COLO829 (cell line): ENCODE measurements at regions not wholly inside any gene's neighbourhood (a gene's known extent, or its start where the extent isn't known, plus 50 kb on each side); places are given as distances from the start of the nearest gene placed in this dataset.

Experiments used
- DNase-seq: peaks from one replicate; pipeline ENCODE4 v3.0.0; 2012; ENCODE audit warnings: low spot score

DNA sequence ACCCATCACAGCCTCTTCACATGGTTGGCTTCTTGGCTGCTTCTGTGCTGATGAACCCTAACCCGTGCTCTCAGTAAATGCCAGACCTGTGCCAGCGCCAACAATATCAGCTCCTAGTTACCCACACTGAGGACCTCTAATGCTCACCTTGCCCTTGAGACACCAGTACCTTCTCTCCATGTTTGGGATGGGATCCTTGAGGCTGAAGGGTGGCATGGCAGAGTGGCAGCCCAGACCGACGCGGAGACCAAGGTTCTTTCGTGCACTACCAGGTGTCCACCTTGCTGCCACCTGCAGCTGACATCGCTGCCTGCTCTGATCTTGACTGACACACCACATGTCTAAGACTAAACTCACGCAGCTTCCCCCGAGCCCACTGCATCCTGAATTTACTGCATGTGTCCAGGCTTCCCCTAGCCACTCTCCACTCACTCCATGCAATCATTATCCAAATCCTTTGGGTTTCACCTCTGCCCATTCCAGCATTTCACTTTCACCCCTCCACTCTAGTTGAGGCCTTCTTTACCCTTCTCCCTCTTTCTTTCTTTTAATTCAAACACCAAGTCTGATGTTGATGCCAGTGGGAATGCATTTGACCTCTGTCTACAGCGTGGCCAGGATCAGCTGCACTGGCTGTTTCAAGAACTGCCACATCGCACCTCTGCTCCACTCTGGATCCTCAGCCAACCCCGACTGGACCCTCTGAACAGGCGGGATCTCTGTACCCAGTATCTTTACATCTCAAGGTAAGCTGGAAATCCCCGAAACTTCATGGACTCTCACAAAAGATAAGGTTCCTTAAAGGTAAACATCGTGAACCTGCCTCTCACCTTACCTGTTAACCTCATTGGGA, 294.9 kb downstream of the GLRX3 start:
- no peak for DNase-seq

DNA sequence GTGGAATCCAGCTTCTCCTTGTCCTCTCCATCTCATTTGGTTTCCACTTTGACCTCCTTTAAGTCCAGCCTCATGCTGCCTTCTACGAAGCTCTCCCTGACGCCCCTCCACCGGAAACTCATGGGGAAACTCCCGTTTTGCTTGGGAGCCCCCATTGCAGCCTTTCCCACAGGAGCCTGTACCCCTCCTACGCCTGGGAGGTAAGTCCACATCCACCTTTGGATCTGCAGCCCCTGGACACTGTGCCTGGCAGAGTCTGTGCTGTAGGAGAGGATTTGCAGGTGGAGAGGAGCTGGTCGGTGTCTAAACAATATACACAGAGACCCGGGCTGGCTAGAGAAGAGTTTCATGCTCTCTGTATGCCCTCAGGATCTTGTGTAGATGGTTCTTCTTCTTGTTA, 296.1 kb downstream of the GLRX3 start:
- DNase-seq = no peak

DNA sequence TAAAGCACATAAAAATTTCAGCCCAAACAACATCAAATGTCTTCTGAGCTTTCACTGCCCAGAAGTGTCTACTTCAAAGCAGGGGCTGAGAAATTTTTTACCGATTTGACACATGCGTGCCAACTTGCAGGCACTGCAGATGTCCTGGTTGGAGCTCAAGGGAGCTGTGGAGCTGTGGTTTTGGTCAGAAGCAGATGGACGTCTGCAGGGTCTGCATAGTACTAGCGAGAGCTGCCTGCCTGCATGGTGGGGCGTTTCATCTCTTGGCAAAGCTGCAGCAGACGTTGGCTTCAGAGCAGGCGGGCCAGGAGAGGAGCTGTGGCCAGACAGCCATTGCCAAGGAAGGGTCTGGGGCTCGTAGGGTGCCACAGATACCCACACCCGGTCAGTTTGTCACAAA, 296.7 kb downstream of the GLRX3 start:
- no peak for DNase-seq

DNA sequence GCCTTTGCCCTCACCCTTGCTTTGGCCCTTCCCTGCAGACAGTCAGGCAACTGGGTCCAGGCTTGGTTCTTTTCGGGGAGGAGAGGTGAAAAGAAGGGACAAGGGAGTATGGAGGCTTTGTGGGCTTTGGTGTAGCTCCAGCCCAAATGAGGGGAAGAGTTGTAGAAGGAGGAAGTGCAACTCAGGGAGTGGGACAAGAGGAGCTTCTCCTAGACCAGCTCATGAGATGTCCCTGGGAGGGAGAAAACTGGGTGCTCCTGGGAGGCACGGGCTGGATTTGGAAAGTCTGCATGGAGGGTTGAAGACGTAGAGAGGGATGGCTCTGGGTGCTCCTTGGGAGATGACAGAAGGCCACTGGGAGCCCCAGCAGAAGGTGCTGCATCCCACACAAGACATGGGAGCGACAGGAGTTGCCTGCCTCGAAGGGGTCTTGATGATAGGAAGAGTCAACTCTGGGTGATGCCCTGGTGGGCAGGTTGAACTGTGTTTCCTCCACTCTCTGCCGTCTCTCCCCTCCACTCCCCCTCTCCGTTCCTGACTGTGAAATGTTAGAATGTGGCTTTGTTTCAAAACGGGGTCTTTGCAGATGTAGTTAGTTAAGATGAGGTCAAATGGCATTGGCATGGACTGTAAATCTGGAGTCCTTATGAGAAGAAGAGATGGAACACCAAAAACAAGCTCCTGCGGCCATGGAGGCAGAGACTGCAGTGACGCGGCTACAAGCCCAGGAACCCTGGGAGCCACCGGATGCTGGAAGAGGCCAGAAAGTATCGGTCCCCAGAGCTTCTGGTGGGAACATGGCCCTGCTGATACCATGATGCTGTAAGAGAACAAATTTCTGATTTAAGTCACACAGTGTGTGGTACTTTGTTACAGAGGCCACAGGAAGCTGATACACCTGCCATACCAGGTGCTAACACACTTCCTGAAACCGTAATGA, 298.5 kb downstream of the GLRX3 start:
- DNase-seq = no peak

DNA sequence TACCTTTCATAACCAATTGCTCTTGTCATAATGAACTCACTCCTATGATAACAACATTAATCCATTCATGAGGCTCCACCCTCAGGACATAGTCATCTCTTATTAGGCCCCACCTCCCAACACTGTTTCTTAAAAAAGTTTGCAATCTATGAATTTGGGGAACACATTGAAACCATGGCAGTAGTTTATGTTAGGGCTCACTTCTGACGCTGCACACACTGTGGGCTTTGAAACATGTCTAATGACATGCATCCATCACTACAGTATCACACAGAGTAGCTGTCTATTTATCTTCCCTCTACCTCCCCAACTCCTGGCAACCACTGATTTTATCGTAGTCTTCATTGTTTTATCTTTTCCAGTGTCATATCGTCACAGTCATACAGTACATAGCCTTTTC, 299.8 kb downstream of the GLRX3 start:
- DNase-seq = no peak

DNA sequence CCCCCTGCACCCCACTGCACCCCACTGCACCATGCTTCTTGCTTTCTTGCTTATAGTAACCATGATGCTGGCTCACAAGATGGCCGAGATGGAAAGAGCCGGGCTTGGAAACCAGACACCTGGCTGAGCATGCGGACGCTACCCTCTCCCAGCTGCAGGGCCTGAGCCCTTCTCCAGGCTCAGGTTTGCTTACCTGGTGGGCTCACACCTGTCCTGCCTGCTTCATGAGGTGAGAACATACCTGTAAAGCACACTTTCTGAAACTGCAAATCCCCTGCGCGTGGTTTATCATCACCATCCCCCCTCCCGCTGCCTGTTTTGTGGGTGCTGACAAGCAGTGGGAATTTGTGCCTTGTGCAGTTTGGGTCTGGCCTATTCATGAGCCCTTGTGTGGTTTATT, 302.7 kb downstream of the GLRX3 start:
- no peak for DNase-seq

DNA sequence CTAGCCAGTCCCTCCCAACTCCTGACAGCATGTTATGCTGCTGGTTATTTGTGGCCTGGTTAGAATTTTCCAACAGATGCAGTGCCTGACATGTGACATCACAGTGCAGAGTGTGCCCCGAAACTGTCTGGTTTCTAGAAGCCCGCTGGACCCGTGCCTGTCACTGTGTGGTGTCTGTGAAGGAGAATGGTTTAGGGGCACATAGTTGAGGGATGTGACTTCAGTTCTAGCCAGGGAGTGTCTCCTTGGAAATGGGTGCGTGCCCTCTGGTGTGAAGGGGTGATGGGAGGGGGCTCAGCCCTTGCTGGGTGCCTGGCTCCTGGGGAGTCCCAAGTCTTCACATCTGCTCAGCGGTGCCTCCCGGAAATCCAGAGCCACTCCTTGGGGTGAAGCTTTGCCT, 303.6 kb downstream of the GLRX3 start:
- no peak for DNase-seq

DNA sequence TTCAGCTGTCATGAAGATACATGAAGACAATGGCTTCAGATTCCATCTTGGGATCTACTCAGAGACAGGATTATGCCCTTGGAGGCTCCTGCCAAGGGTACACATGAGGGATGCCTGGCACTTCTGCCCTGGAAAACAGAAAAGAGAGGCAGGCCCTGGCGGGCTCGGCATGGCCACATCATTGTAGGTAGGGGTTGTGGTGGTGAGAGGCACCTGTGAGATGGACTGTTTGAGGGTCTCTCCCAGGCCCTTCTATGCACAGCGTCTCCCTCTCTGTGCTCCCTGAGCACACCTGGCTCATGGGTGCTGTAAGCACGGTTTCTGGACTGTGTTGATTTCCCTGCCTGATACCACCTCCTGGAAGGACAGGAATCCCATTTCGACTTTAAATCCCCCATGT, 304.3 kb downstream of the GLRX3 start:
- no peak for DNase-seq

DNA sequence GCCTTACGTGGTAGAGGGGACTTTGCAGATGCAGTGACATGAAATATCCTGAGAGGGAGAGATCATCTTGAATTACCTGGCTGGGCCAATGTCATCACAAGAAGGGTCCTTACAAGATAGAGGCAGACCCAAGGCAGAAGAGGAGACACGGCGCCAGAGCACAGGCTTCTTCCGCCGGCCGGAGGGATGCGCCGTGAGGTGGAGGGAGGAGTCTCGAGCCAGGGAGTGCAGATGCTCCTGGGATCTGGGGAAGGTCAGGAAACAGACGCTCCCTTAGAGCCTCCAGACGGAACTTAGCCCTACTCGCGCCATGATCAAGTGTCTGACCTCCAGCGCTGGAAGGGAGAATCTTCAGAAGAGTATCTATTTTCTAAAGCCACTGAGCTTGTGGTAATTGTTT, 304.8 kb downstream of the GLRX3 start:
- DNase-seq = no peak

DNA sequence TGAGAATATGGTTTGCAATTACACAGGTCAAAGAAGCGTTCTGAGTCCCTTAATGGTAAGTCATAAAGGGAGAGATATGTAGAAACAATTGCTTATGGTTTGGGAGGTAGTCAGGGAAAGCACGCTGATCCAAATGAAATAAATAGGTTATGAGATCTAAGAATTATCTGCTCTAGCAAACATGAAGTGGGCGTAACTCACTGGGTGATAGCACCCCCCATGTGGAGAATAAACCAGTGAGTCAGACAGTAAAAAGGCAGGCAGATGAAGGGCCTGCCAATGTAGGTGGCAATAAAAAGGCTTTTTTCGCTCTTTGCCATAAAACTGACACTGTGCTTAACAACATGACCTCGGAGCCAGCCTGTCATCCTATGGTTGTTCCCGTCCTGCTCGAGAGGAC, 306.9 kb downstream of the GLRX3 start:
- no peak for DNase-seq

DNA sequence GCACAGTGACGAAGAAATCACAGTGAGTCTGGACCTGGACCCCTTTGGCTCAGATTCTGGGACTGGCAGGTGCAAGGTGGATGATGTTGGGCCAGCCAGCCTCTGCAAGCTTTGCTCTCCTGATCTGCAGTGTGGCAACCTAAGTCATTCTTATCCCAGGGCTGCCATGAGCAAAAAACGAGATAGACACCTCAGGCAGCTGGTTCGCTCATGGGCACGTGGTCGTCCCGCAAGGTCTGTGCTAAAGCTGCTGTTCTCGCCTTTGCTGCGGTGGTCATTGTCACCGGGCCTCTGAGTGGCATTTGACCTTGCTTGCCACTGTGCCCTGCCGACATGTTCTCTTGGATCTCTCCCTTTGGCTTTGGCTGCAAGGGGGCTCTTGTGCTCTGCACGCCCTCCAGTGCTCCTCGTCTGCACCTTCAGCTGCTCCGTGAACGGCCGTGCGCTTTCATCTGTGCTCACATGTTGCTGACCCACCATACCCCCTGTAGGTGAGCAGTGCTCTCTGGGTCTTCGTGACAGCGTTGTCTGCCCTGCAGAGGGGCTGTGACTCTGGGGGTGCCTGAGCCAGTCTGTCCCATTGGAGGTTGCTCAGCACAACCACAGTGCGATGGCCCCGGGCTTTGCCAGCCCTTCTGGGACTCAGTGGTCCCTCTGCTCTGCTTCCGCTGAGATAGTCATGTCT, 317.0 kb downstream of the GLRX3 start:
- DNase-seq = no peak

DNA sequence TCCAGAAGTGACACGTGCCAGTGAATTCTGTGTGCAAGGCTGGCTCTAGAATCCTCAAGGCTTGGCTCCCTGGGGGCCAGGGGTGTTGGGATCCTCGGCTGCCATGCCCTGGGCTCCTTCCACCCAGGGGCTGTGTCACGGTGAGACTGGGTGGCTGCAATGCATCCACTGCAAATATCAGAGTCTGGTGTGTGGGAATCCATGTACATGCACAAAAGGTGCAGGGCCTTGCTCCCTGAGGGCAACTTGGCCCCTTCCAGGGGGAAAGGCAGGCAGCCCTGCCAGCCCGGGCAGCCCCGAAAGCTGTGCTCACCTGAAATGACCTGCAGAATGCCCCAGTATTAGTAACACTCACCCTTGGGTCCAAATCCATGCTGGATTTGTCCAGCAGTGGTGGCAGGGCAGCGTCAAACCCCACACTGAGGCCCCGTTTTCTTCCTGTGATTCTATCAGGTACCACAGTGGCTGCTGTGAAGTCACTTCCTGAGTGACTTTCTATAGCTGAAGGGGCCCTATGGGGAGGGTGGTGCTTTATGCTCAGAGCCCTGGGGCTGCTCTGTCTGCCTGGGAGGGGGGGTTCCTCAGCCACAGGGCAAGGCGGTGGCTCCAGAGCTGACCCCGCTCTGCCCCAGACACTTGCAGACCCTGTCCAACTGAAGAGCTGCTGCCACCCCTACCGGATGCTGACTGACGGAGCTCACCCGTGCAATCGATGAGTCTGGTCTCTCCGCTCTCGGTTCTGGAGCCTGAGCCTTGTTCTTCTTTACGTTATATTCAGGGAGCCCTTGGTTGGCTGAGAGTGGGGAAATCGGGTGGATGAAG, 317.7 kb downstream of the GLRX3 start:
- DNase-seq = no peak

DNA sequence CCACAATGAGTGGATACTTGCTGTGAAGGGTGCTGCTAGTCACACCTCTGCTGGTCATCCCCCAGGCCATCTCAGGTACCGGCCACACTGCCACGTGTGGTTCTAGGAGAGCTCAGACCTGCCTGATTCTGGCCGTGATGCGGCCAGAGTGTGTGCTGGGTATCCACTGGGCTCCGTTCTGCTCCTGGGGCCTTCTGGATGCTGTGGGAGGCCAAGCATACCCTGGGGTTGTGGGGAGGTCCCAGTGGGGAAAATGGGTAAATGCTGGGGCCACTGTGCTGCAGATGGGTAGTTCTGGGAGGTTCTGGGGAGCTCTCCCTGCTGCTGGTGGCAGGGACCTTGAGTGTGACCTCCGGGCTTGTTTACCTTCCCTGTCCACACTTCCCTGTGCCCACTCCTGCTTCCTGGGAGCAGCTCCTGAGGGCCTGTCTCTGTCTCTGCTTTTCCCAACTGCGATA, 318.4 kb downstream of the GLRX3 start:
- no peak for DNase-seq

DNA sequence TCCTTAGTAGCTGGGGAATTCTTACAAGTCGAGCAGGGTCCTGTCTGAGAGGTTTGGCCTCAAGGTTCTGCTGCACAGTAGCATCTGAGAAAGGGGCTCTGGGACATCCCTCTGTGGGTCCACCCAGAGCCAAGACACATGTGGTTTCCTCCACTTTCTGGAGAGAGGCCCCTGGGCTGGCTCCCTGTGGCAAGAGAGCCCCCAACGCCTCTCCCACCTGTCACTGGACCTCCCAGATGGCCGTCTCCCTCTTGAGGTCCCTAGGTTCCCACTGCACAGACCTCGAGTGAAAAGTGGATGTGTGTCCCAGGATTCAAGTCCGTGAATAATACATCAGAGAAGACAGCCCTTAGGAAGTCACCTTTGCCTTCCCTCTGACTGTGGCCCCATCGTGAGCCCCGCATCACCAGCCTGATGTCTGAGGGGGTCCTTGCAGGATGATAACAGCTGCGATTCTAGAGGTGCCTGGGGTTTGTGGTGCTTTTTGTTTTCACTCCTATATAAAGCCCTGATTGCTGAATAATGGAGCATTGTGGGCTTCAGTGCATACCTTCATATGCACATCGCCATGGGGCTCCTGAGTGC, 319.0 kb downstream of the GLRX3 start:
- DNase-seq = no peak

DNA sequence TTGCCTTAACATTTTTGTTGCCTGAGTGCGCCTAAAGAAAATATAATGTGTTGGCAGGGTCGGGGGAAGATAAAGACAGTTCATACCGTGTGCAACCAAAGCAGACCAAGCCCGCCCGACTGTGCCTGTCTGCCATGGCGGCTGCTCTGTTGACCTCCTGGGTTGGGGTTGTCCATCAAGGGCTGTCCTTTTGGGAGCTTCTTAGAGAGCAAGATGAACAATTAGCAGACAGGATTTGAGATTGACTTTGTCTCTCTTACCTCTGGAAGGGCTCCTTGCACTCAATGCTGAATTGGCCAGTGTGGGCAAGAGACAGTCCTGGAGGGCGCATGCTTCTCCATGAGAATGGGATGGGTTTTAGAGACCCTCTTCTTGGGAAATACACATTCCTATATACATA, 319.6 kb downstream of the GLRX3 start:
- DNase-seq = no peak

DNA sequence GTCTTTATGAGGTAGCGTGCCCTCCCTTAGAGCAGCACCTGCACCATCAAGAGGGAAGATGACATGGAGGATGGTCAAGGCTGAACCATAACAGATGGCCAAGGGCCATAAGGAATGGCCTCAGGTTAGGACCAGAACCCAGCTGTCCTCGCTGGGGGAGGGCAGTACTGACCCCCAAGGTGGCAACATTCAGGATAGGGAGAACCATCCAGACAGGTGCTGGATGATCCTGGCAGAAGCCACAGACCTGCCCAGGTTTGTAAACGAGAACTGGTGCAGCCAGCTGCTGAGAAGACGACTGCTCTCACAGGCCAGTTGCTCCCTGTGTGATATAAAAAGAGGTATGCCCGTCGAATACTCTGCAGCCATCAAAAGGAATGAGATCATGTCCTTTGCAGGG, 320.4 kb downstream of the GLRX3 start:
- no peak for DNase-seq

DNA sequence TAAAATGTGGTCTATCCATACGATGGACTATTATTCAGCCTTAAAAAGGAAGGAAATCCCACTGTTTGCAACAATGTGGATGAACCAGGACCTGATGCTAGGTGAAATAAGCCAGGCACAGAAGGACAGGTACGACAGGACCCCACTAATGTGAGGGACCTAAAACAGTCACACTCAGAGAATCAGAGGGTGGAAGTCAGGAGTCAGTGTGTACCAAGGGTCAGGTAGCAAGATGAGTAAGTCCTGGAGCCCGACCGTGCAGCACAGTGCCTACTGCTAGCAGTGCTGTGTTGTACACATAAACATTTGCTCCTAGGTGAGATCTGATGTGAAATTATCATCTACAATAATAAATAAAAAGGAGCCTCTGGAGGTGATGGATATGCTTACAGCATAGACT, 322.3 kb downstream of the GLRX3 start:
- DNase-seq = no peak

DNA sequence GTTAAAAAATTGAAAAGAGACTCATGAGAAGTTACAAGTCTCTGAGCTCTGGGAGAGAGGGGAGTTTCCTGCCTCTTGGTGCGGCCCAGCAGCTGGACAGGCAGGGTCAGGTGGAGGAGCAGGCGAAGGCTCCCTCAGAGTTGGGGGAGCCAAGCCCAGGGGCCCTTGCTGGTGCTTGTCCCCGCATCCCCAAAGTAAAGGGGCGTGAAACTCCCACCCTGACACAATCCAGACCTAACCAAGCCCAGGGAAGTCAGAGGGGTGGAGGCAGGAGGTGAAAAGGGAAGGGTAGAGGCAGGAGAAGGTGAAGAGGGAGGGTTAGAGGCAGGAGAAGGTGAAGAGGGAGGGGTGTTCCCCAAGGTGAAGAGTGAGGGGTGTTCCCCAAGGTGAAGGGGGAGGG, 322.8 kb downstream of the GLRX3 start:
- DNase-seq = no peak

DNA sequence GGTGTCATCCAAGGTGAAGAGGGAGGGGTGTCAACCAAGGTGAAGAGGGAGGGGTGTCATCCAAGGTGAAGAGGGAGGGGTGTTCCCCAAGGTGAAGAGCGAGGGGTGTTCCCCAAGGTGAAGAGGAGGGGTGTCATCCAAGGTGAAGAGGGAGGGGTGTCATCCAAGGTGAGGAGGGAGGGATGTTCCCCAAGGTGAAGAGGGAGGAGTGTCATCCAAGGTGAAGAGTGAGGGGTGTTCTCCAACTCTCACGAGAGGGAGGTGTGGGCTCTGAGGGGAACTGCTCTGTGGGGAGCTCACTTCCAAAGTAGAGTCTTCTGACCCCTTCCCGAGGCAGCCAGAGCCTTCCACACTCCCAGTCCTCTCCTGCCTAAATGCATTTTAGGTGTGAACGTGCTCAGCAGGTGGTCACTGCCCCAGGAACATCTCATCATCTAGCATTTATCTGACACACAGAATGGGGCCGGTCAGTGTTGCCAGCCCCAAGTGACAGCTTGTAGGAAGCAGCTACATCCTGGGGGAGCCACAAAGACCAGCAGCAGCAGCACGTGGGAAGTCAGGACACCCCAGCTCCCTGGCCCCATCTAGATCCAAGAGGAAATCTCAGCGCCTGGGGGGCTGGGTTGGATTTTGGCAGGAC, 323.8 kb downstream of the GLRX3 start:
- DNase-seq = no peak

DNA sequence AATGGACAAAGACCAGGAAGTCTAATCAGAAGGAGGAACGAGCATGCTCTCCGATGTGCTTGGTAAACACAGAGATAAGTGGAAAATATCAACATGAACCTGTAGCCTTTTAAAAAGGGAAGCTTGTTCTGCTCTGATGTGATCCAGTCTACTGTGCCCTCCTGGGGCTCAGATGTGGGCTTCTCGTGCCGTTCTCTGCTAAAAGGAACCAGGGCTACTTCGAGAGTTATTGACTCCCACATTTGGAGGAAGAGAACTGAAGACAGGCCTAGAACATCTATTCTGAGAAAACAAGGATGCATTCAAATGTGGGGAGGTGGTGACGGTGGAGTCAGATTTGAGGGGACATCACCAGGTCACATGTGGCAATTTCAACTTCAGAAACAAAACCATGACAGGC, 325.4 kb downstream of the GLRX3 start:
- DNase-seq = no peak
